ENCODE measurements at regions not wholly inside any gene's neighbourhood (a gene's known extent, or its start where the extent isn't known, plus 50 kb on each side); places are given as distances from the start of the nearest gene placed in this dataset.
"Not testable (repeated sequence)": the region's sequence is repeated elsewhere in the genome, so short reads cannot be mapped to it uniquely, and the experiment has no call there.

- no peak overlapping the region for H3T11ph ChIP-seq (ENCODE audit: low read length)
- Mint-ChIP-seq H3K27ac (no peak overlapping the region), H3K36me3 (ENCODE audit: insufficient read depth in 1 of 3, low read depth in 3 of 3) (no peaks in the 10 kb centered on the region), H3K4me1 (no peaks in the 10 kb centered on the region), H3K9me3 (no peaks in the 10 kb centered on the region), H3K4me3 (no peak overlapping the region), H3K27me3 (ENCODE audit: low read depth) (no peaks in the 10 kb centered on the region)
- H3K23me2 ChIP-seq (ENCODE audit: insufficient read length, low read depth, low read length, poor library complexity, severe bottlenecking), result no peaks in the 10 kb centered on the region
- H3K27ac ChIP-seq (ENCODE audit: insufficient read length, low read depth, low read length), result no peak overlapping the region
- no peak overlapping the region for H3K4ac ChIP-seq (ENCODE audit: low read depth, low read length)
- no peak for DNase-seq
- no peak overlapping the region for H3K56ac ChIP-seq (ENCODE audit: insufficient read length, low read depth, low read length)
- H2BK120ac ChIP-seq (ENCODE audit: low read depth, low read length, poor library complexity, severe bottlenecking), result no peak overlapping the region
- H3K4me1 ChIP-seq (ENCODE audit: insufficient read depth, low read length), result no peaks in the 10 kb centered on the region
- no peak for TF ChIP-seq CTCF (conservative IDR thresholded peaks at IDR 0.05)
- H4K5ac ChIP-seq (ENCODE audit: insufficient read length, low read depth, low read length), result no peak overlapping the region
- no peak overlapping the region for H3K18ac ChIP-seq (ENCODE audit: insufficient read length, low read depth, low read length)
- H2AFZ ChIP-seq (ENCODE audit: low read length), result no peak overlapping the region
- no peak overlapping the region for H2BK12ac ChIP-seq (ENCODE audit: insufficient read length, low read depth, low read length)
- H2BK15ac ChIP-seq (ENCODE audit: low read depth, low read length), result no peak overlapping the region
- H3K9me3 ChIP-seq (ENCODE audit: control insufficient read depth, low read depth, low read length), result no peaks in the 10 kb centered on the region
- no peak overlapping the region for H3K23ac ChIP-seq (ENCODE audit: insufficient read length, low read depth, low read length)
- no peaks in the 10 kb centered on the region for H4K20me1 ChIP-seq (ENCODE audit: control insufficient read depth, insufficient read depth, insufficient read length)
- H4K91ac ChIP-seq (ENCODE audit: insufficient read length, low read depth, low read length), result no peak overlapping the region
- no peak overlapping the region for H2BK5ac ChIP-seq (ENCODE audit: insufficient read length, low read length)
- H3K79me1 ChIP-seq (ENCODE audit: insufficient read depth, low read depth, low read length, poor library complexity, severe bottlenecking), result no peaks in the 10 kb centered on the region
- H3K79me2 ChIP-seq (ENCODE audit: insufficient read depth, low read length), result no peaks in the 10 kb centered on the region
- no peak overlapping the region for H3K14ac ChIP-seq (ENCODE audit: insufficient read depth, low read length)
- H2BK20ac ChIP-seq (ENCODE audit: low read depth, low read length, poor library complexity, severe bottlenecking), result no peak overlapping the region
- no peak overlapping the region for H3K4me2 ChIP-seq (ENCODE audit: insufficient read depth, insufficient read length, low read length)
- H3K9ac ChIP-seq (ENCODE audit: extremely low read depth, insufficient read length, low read length), result no peak overlapping the region
- WGBS (ENCODE audit: extremely low coverage, insufficient read length, low lambda C conversion rate), result no CpG with 5 or more reads among the region's 2 CpGs
- H4K8ac ChIP-seq (replicated peaks; ENCODE audit: insufficient read length, low read depth, low read length), result no peak overlapping the region
- no peaks in the 10 kb centered on the region for H3K27me3 ChIP-seq (ENCODE audit: insufficient read depth, low read length)
- H2AK5ac ChIP-seq (ENCODE audit: insufficient read length, low read length), result no peak overlapping the region
Measured at GRCh38 chr12:42862055-42862454, 272.5 kb upstream of the PRICKLE1 start.

GRCh38 chr12:42860331-42860730 is 270.8 kb upstream of the PRICKLE1 start:
- H3K23ac ChIP-seq (ENCODE audit: insufficient read length, low read depth, low read length); H4K91ac ChIP-seq (ENCODE audit: insufficient read length, low read depth, low read length); H3K56ac ChIP-seq (ENCODE audit: insufficient read length, low read depth, low read length); H3K23me2 ChIP-seq (ENCODE audit: insufficient read length, low read depth, low read length, poor library complexity, severe bottlenecking); H3K4me1 Mint-ChIP-seq; H3K4ac ChIP-seq (ENCODE audit: low read depth, low read length); H2BK15ac ChIP-seq (ENCODE audit: low read depth, low read length); H2BK120ac ChIP-seq (ENCODE audit: low read depth, low read length, poor library complexity, severe bottlenecking); H2BK12ac ChIP-seq (ENCODE audit: insufficient read length, low read depth, low read length); H3K9ac ChIP-seq (ENCODE audit: extremely low read depth, insufficient read length, low read length); H3K27ac ChIP-seq (ENCODE audit: insufficient read length, low read depth, low read length); H2AK5ac ChIP-seq (ENCODE audit: insufficient read length, low read length); H3K9me3 Mint-ChIP-seq; H3T11ph ChIP-seq (ENCODE audit: low read length); H3K27me3 ChIP-seq (ENCODE audit: insufficient read depth, low read length); H2BK5ac ChIP-seq (ENCODE audit: insufficient read length, low read length); H4K5ac ChIP-seq (ENCODE audit: insufficient read length, low read depth, low read length); H2AFZ ChIP-seq (ENCODE audit: low read length); H3K9me3 ChIP-seq (ENCODE audit: control insufficient read depth, low read depth, low read length); DNase-seq; H3K27me3 Mint-ChIP-seq (ENCODE audit: low read depth); H3K4me3 Mint-ChIP-seq; H3K79me2 ChIP-seq (ENCODE audit: insufficient read depth, low read length); H2BK20ac ChIP-seq (ENCODE audit: low read depth, low read length, poor library complexity, severe bottlenecking); H3K4me2 ChIP-seq (ENCODE audit: insufficient read depth, insufficient read length, low read length); H3K4me1 ChIP-seq (ENCODE audit: insufficient read depth, low read length); H3K79me1 ChIP-seq (ENCODE audit: insufficient read depth, low read depth, low read length, poor library complexity, severe bottlenecking); H3K18ac ChIP-seq (ENCODE audit: insufficient read length, low read depth, low read length); H3K14ac ChIP-seq (ENCODE audit: insufficient read depth, low read length); H4K20me1 ChIP-seq (ENCODE audit: control insufficient read depth, insufficient read depth, insufficient read length); H4K8ac ChIP-seq (replicated peaks; ENCODE audit: insufficient read length, low read depth, low read length); H3K27ac Mint-ChIP-seq; H3K36me3 Mint-ChIP-seq (ENCODE audit: insufficient read depth in 1 of 3, low read depth in 3 of 3): not testable (repeated sequence)
